H1 (cell line): ENCODE measurements at regions not wholly inside any gene's neighbourhood (a gene's known extent, or its start where the extent isn't known, plus 50 kb on each side); places are given as distances from the start of the nearest gene placed in this dataset.

Experiments
- CTCF ChIA-PET: fragments of 300-600 bp; sonication (Branson Sonifier 250); formaldehyde crosslinking; loops from one replicate; lab custom pipeline; 2021; ENCODE audit not compliant: partially characterized antibody; lab: Charles Lee
- POLR2A ChIA-PET: fragments of 300-600 bp; sonication (Branson Sonifier 250); formaldehyde crosslinking; loops from one replicate; lab custom pipeline; 2021; ENCODE audit warnings: inconsistent platforms; ENCODE audit not compliant: partially characterized antibody; lab: Charles Lee
- DNase-seq, 2 experiments: peaks; one replicate each; pipeline versions ENCODE4 v3.0.0 to v3.0.0-alpha.2; 2010 to 2022; ENCODE audit warnings: low spot score in 2 of 2, low read depth in 1 of 2, mixed read lengths in 1 of 2
- FAIRE-seq: peaks from 2 replicates; lab custom pipeline; 2011; peaks lifted over from hg19 to GRCh38; lab: Jason Lieb, UNC
- H2AFZ ChIP-seq: 2 replicates; pipeline ENCODE4 v1.8.1; 2012; ENCODE audit warnings: low read length, inconsistent platforms
- H2AK5ac ChIP-seq: 2 replicates; pipeline ENCODE4 v1.6.1; 2013; ENCODE audit warnings: low read depth, low read length
- H2BK120ac ChIP-seq: replicated peaks from 2 replicates; pipeline ENCODE3; 2013; ENCODE audit warnings: low read depth, low read length, inconsistent platforms
- H2BK12ac ChIP-seq: 2 replicates; pipeline ENCODE4 v1.6.1; 2013; ENCODE audit warnings: low read depth, low read length
- H2BK15ac ChIP-seq: 2 replicates; pipeline ENCODE4 v1.6.1; 2013; ENCODE audit warnings: low read length
- H2BK20ac ChIP-seq: 2 replicates; pipeline ENCODE4 v1.6.1; 2013; ENCODE audit warnings: low read length
- H2BK5ac ChIP-seq: 2 replicates; pipeline ENCODE4 v1.6.1; 2013; ENCODE audit warnings: low read depth, low read length
- H3K14ac ChIP-seq: 2 replicates; pipeline ENCODE4 v1.6.1; 2013; ENCODE audit warnings: inconsistent platforms; ENCODE audit not compliant: insufficient read length
- H3K18ac ChIP-seq: 2 replicates; pipeline ENCODE4 v1.6.1; 2013; ENCODE audit warnings: low read length; ENCODE audit errors: extremely low read depth
- H3K23ac ChIP-seq: 2 replicates; pipeline ENCODE4 v1.6.1; 2013; ENCODE audit warnings: inconsistent platforms; ENCODE audit not compliant: insufficient read length
- H3K23me2 ChIP-seq: 2 replicates; pipeline ENCODE4 v1.6.1; 2013; ENCODE audit warnings: low read depth, low read length
- H3K27ac ChIP-seq: 2 replicates; pipeline ENCODE4 v1.6.1; 2011; ENCODE audit warnings: low read depth, low read length, inconsistent platforms
- H3K27me3 ChIP-seq, 4 experiments: replicated peaks in 1 of 4; 1 replicate in 1 of 4; 2 replicates in 3 of 4; pipeline versions ENCODE4 v1.6.1 to v1.8.1; 2011 to 2013; ENCODE audit warnings: low read length in 3 of 4, mild to moderate bottlenecking in 3 of 4, inconsistent platforms in 2 of 4, mixed read lengths in 2 of 4, moderate library complexity in 1 of 4; ENCODE audit not compliant: control insufficient read depth in 3 of 4, insufficient read depth in 3 of 4; ENCODE audit errors: extremely low read depth in 1 of 4
- H3K36me3 ChIP-seq, 4 experiments: 2 replicates each; pipeline versions ENCODE4 v1.6.1 to v1.8.1; 2011 to 2013; ENCODE audit warnings: mild to moderate bottlenecking in 4 of 4, low read length in 3 of 4, moderate library complexity in 2 of 4, control low read depth in 1 of 4, inconsistent platforms in 1 of 4; ENCODE audit not compliant: insufficient read depth in 4 of 4, control insufficient read depth in 2 of 4
- H3K4ac ChIP-seq: replicated peaks from 2 replicates; pipeline ENCODE3; 2013; ENCODE audit warnings: low read length, low read depth, mixed read lengths, inconsistent platforms; ENCODE audit not compliant: insufficient read length
- H3K4me1 ChIP-seq, 4 experiments: replicated peaks in 1 of 4; 1 replicate in 1 of 4; 2 replicates in 3 of 4; pipeline versions ENCODE4 v1.6.1 to v1.8.1; 2011 to 2013; ENCODE audit warnings: low read length in 3 of 4, inconsistent platforms in 2 of 4, mixed read lengths in 1 of 4; ENCODE audit not compliant: insufficient read depth in 4 of 4, control insufficient read depth in 3 of 4
- H3K4me2 ChIP-seq, 2 experiments: 2 replicates each; pipeline versions ENCODE4 v1.6.1 to v1.8.1; 2011 to 2013; ENCODE audit warnings: low read depth in 2 of 2, low read length in 2 of 2, control low read depth in 1 of 2, inconsistent platforms in 1 of 2, mild to moderate bottlenecking in 1 of 2; ENCODE audit not compliant: insufficient read depth in 1 of 2
- H3K4me3 ChIP-seq, 4 experiments: fragments of 200-600, 300-600 bp in 1 of 4; sonication (generic), shearing (Covaris generic), sonication (Bioruptor Twin) in 1 of 4; 2 replicates each; pipeline versions ENCODE4 v1.5.1 to v1.8.1; 2011 to 2016; ENCODE audit warnings: low read length in 4 of 4, low read depth in 3 of 4, control low read depth in 2 of 4, inconsistent platforms in 2 of 4, mild to moderate bottlenecking in 2 of 4, mixed read lengths in 1 of 4, moderate library complexity in 1 of 4; ENCODE audit not compliant: insufficient read depth in 2 of 4; ENCODE audit errors: extremely low read depth in 1 of 4
- H3K56ac ChIP-seq: replicated peaks from 2 replicates; pipeline ENCODE3; 2013; ENCODE audit warnings: low read depth, mild to moderate bottlenecking, mixed read lengths, low read length, inconsistent platforms; ENCODE audit not compliant: insufficient read length
- H3K79me1 ChIP-seq: 2 replicates; pipeline ENCODE4 v1.6.1; 2013; ENCODE audit warnings: low read depth, low read length, control low read depth
- H3K79me2 ChIP-seq, 2 experiments: 2 replicates each; pipeline versions ENCODE4 v1.6.1 to v1.8.1; 2012 to 2013; ENCODE audit warnings: low read length in 2 of 2, mild to moderate bottlenecking in 2 of 2, inconsistent platforms in 1 of 2; ENCODE audit not compliant: insufficient read depth in 2 of 2, control insufficient read depth in 1 of 2
- H3K9ac ChIP-seq, 4 experiments: replicated peaks in 1 of 4; 1 replicate in 1 of 4; 2 replicates in 3 of 4; pipeline versions ENCODE4 v1.6.1 to v1.8.1; 2011 to 2013; ENCODE audit warnings: low read depth in 3 of 4, low read length in 3 of 4, control low read depth in 2 of 4, mild to moderate bottlenecking in 2 of 4, moderate library complexity in 2 of 4, inconsistent platforms in 1 of 4; ENCODE audit errors: extremely low read depth in 1 of 4
- H3K9me3 ChIP-seq, 2 experiments: 2 replicates each; pipeline versions ENCODE4 v1.6.1 to v1.8.1; 2012 to 2013; ENCODE audit warnings: mild to moderate bottlenecking in 2 of 2, moderate library complexity in 2 of 2, control low read depth in 1 of 2, inconsistent platforms in 1 of 2, low read depth in 1 of 2, low read length in 1 of 2, mixed read lengths in 1 of 2; ENCODE audit not compliant: insufficient read depth in 2 of 2
- H4K20me1 ChIP-seq, 2 experiments: replicated peaks in 1 of 2; 2 replicates each; pipeline versions ENCODE3 to v1.8.1; 2011 to 2013; ENCODE audit warnings: inconsistent platforms in 2 of 2, low read length in 2 of 2, mild to moderate bottlenecking in 1 of 2; ENCODE audit not compliant: insufficient read depth in 2 of 2, control insufficient read depth in 1 of 2
- H4K5ac ChIP-seq: 2 replicates; pipeline ENCODE4 v1.6.1; 2013; ENCODE audit warnings: low read length, low read depth, mixed read lengths, inconsistent platforms; ENCODE audit not compliant: insufficient read length
- H4K8ac ChIP-seq: 2 replicates; pipeline ENCODE4 v1.8.0; 2013; ENCODE audit warnings: mild to moderate bottlenecking, moderate library complexity, low read length, inconsistent platforms; ENCODE audit not compliant: insufficient read depth; ENCODE audit errors: extremely low read depth
- H4K91ac ChIP-seq: replicated peaks from 2 replicates; pipeline ENCODE3; 2013; ENCODE audit warnings: low read length, mixed read lengths, inconsistent platforms; ENCODE audit not compliant: insufficient read length
- CEBPB ChIP-seq: IDR thresholded peaks from 2 replicates; pipeline ENCODE4 v1.6.1; 2012; ENCODE audit warnings: low read depth, low read length
- POLR2A ChIP-seq, 2 experiments: IDR thresholded peaks; 1 replicate in 1 of 2; 2 replicates in 1 of 2; pipeline ENCODE4 v1.6.1; 2011; ENCODE audit warnings: low read depth in 2 of 2, low read length in 2 of 2, mild to moderate bottlenecking in 2 of 2; ENCODE audit errors: control extremely low read depth in 1 of 2
- WGBS, 2 experiments: shearing (Covaris generic) in 1 of 2; methylation state at CpG; one replicate each; pipeline versions ENCODE4 v1.1.6 to v1.1.7; 2013 to 2015; ENCODE audit warnings: low lambda C conversion rate in 2 of 2, mixed read lengths in 2 of 2, inconsistent platforms in 1 of 2, low coverage in 1 of 2, missing lambda C conversion rate in 1 of 2; ENCODE audit not compliant: insufficient replicate concordance in 2 of 2, insufficient coverage in 1 of 2, insufficient read length in 1 of 2; ENCODE audit errors: extremely low coverage in 1 of 2, missing lambda C conversion rate in 1 of 2; 5-methylcytosine and 5-hydroxymethylcytosine counted together

DNA sequence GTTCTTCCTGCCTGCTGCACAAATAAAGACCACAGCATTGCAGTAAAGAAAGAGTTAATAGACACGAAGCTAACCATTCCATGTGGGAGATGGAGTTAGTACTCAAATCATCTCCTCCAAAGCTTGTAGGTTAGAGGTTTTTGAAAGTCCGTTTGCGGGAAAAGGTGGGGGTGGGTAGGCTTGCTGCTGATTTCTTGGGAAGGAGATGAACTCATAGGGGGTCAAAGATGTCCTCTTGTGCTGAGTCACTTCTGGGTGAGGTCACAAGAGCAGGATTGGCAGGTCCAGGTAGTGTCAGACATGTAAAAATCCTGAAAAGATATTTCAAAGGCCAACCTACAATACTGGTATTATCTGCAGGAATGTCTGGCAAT is 66.4 kb downstream of the PTHLH start:
- peak overlapping the region; percentile 81 for H2BK120ac ChIP-seq
- H3K4me2 ChIP-seq: peak overlapping the region in 1 of 2 experiments; percentile 1; a peak in 1 of 4 replicates
- no peak overlapping the region for H4K8ac ChIP-seq
- H3K4me1 ChIP-seq: peaks cover 0 to 15% (median 2%) of the 10 kb centered on the region in 4 experiments; a peak in 3 of 7 replicates
- FAIRE-seq (no peak), DNase-seq (no peak)
- peak overlapping the region; percentile 87; the same call in 1 of the 2 replicates for H2BK5ac ChIP-seq
- no peak overlapping the region for H4K5ac ChIP-seq
- H3K9ac ChIP-seq: no peak overlapping the region
- H3K79me1 ChIP-seq: no peaks in the 10 kb centered on the region
- 0 out of 2 replicates have a peak overlapping the region, but pooled peaks have one; percentile 75 for H2BK12ac ChIP-seq
- POLR2A ChIA-PET: interaction anchor here (0.6 to 2.5 kb wide), 2 partner anchors 126 to 252 kb away, joined by 4 to 7 read pairs; partner anchors contain the start of genes KLHL42 and MANSC4
- 0 out of 2 replicates have a peak overlapping the region, but pooled peaks have one; percentile 22 for H3K27ac ChIP-seq
- H3K27me3 ChIP-seq: no peaks in the 10 kb centered on the region
- peak overlapping the region; percentile 89; the same call in 1 of the 2 replicates for H2BK20ac ChIP-seq
- no peaks in the 10 kb centered on the region for H3K79me2 ChIP-seq
- no peak overlapping the region for H3K14ac ChIP-seq
- H4K91ac ChIP-seq: peak overlapping the region; percentile 38
- H3K4me3 ChIP-seq: peak overlapping the region in 1 of 4 experiments; percentile 4; a peak in 1 of 8 replicates
- CTCF ChIA-PET: interaction anchor here (1.2 to 1.6 kb wide), 3 partner anchors 31 to 161 kb away, joined by 3 to 4 read pairs (median 3); no protein-coding TSS in a partner anchor
- no peak overlapping the region for H2AFZ ChIP-seq
- no peak overlapping the region for H3K56ac ChIP-seq
- 0 out of 2 replicates have a peak overlapping the region, but pooled peaks have one; percentile 60 for H2AK5ac ChIP-seq
- 82% methylated on average over 3 of the region's 3 CpGs; no CpG with 5 or more reads in 1 of the 2 experiments for WGBS, 2 experiments
- peaks cover 3 to 6% of the 10 kb centered on the region in 2 experiments; a peak in 2 of 4 replicates for H3K9me3 ChIP-seq
- H4K20me1 ChIP-seq: no peaks in the 10 kb centered on the region
- peaks cover 2% of the 10 kb centered on the region; the same call in 1 of the 2 replicates for H3K23me2 ChIP-seq
- H3K36me3 ChIP-seq: no peaks in the 10 kb centered on the region; a peak in 1 of 8 replicates
- no peak overlapping the region for H3K23ac ChIP-seq
- peak overlapping the region; percentile 85 for H3K4ac ChIP-seq
- H2BK15ac ChIP-seq: no peak overlapping the region
- no peak overlapping the region for H3K18ac ChIP-seq
- TF ChIP-seq CEBPB: no peak
- TF ChIP-seq POLR2A (IDR thresholded peaks at IDR 0.05; ENCODE audit: control extremely low read depth in 1 of 2, low read depth in 2 of 2, low read length in 2 of 2): no peak
